CD14-positive monocyte (primary cell): ENCODE measurements at regions not wholly inside any gene's neighbourhood (a gene's known extent, or its start where the extent isn't known, plus 50 kb on each side); places are given as distances from the start of the nearest gene placed in this dataset.

Experiments used
- DNase-seq, 3 donors: peaks; one replicate each; pipeline ENCODE4 v3.0.0-alpha.2; 2011 to 2022
- H2AFZ ChIP-seq: 2 replicates; pipeline ENCODE4 v1.6.0; 2012; ENCODE audit warnings: mild to moderate bottlenecking, low read depth, low read length, inconsistent platforms; ENCODE audit not compliant: insufficient read depth, poor library complexity, severe bottlenecking
- H3K27ac ChIP-seq, 2 donors: 1 replicate in 1 of 2; 2 replicates in 1 of 2; pipeline ENCODE4 v1.5.1; 2012 to 2013; ENCODE audit warnings: low read length in 2 of 2, control low read depth in 1 of 2, inconsistent platforms in 1 of 2, low read depth in 1 of 2, mild to moderate bottlenecking in 1 of 2
- H3K27me3 ChIP-seq, 2 donors: one replicate each; pipeline versions ENCODE4 v1.6.0 to v1.6.1; 2011 to 2013; ENCODE audit warnings: low read length in 2 of 2; ENCODE audit not compliant: control insufficient read depth in 2 of 2, insufficient read depth in 2 of 2
- H3K36me3 ChIP-seq, 2 donors: replicated peaks in 1 of 2; 1 replicate in 1 of 2; 2 replicates in 1 of 2; pipeline versions ENCODE4 v1.5.1 to v1.6.1; 2012 to 2013; ENCODE audit warnings: low read length in 2 of 2, control low read depth in 1 of 2, inconsistent platforms in 1 of 2, mild to moderate bottlenecking in 1 of 2; ENCODE audit not compliant: insufficient read depth in 2 of 2, control insufficient read depth in 1 of 2
- H3K4me1 ChIP-seq, 2 donors: 1 replicate in 1 of 2; 2 replicates in 1 of 2; pipeline versions ENCODE4 v1.5.1 to v1.6.1; 2012 to 2013; ENCODE audit warnings: low read length in 2 of 2, control low read depth in 1 of 2, inconsistent platforms in 1 of 2, mild to moderate bottlenecking in 1 of 2, moderate library complexity in 1 of 2; ENCODE audit not compliant: insufficient read depth in 2 of 2, control insufficient read depth in 1 of 2
- H3K4me2 ChIP-seq: replicated peaks from 2 replicates; pipeline ENCODE3; 2012; ENCODE audit warnings: low read length, moderate library complexity, mild to moderate bottlenecking; ENCODE audit not compliant: poor library complexity, severe bottlenecking; ENCODE audit errors: extremely low read depth
- H3K4me3 ChIP-seq, 3 experiments: fragments of 200-600 bp in 1 of 3; sonication (generic) in 1 of 3; replicated peaks in 1 of 3; 1 replicate in 2 of 3; 2 replicates in 1 of 3; pipeline ENCODE4 v1.5.1; 2011 to 2013; ENCODE audit warnings: low read length in 3 of 3, mild to moderate bottlenecking in 3 of 3, control low read depth in 2 of 3, low read depth in 2 of 3, inconsistent platforms in 1 of 3, moderate library complexity in 1 of 3
- H3K79me2 ChIP-seq: 2 replicates; pipeline ENCODE4 v1.6.0; 2012; ENCODE audit warnings: mild to moderate bottlenecking, control low read depth, inconsistent platforms, low read length, moderate library complexity; ENCODE audit not compliant: insufficient read depth
- H3K9ac ChIP-seq: 2 replicates; pipeline ENCODE4 v1.6.0; 2017; ENCODE audit warnings: low read length, mild to moderate bottlenecking; ENCODE audit not compliant: insufficient read depth, poor library complexity, severe bottlenecking
- H3K9me3 ChIP-seq, 2 donors: replicated peaks in 1 of 2; 1 replicate in 1 of 2; 2 replicates in 1 of 2; pipeline versions ENCODE4 v1.5.1 to v1.6.1; 2012 to 2013; ENCODE audit warnings: low read length in 2 of 2, control low read depth in 1 of 2; ENCODE audit not compliant: control insufficient read depth in 1 of 2, insufficient read depth in 1 of 2
- H4K20me1 ChIP-seq: 2 replicates; pipeline ENCODE4 v1.6.0; 2012; ENCODE audit warnings: mild to moderate bottlenecking, low read length, control low read depth, moderate library complexity; ENCODE audit not compliant: insufficient read depth
- H3K27ac Mint-ChIP-seq, 7 donors: one replicate each; pipeline ENCODE4 v1.8.0; 2020; ENCODE audit warnings: mild to moderate bottlenecking in 7 of 7, mixed read lengths in 7 of 7, moderate library complexity in 6 of 7, inconsistent platforms in 2 of 7
- H3K27me3 Mint-ChIP-seq, 3 donors: one replicate each; pipeline ENCODE4 v1.8.0; 2021 to 2022; ENCODE audit warnings: low read depth in 3 of 3, mild to moderate bottlenecking in 3 of 3, mixed read lengths in 3 of 3, moderate library complexity in 3 of 3, inconsistent platforms in 1 of 3
- H3K36me3 Mint-ChIP-seq, 2 donors: one replicate each; pipeline ENCODE4 v1.8.0; 2020; ENCODE audit warnings: mixed read lengths in 2 of 2, inconsistent platforms in 1 of 2, mild to moderate bottlenecking in 1 of 2
- H3K4me1 Mint-ChIP-seq: one replicate; pipeline ENCODE4 v1.8.0; 2020; ENCODE audit warnings: mild to moderate bottlenecking, mixed read lengths
- H3K4me3 Mint-ChIP-seq, 2 donors: one replicate each; pipeline ENCODE4 v1.8.0; 2020; ENCODE audit warnings: mild to moderate bottlenecking in 2 of 2, mixed read lengths in 2 of 2, moderate library complexity in 1 of 2
- H3K9me3 Mint-ChIP-seq, 7 donors: one replicate each; pipeline ENCODE4 v1.8.0; 2020 to 2022; ENCODE audit warnings: mixed read lengths in 7 of 7, mild to moderate bottlenecking in 6 of 7, moderate library complexity in 6 of 7, inconsistent platforms in 2 of 7
- CTCF ChIP-seq: fragments of 200-600 bp; IDR thresholded peaks from one replicate; pipeline ENCODE4 v1.8.0; 2022; ENCODE audit warnings: antibody characterized with exemption, mild to moderate bottlenecking
- WGBS: methylation state at CpG from one replicate; pipeline ENCODE4 v1.1.5; 2013; ENCODE audit warnings: missing lambda C conversion rate; ENCODE audit not compliant: insufficient coverage; 5-methylcytosine and 5-hydroxymethylcytosine counted together
- intact Hi-C, 2 donors: fragments of 100-400 bp; cut with micrococcal nuclease; formaldehyde crosslinking; loops; one replicate each; pipeline versions ENCODE4 v1.15.0 to v1.15.1; 2023

- Histone ChIP-seq H3K9me3 (no peaks in the 10 kb centered on the region), H3K36me3 (no peaks in the 10 kb centered on the region), H3K79me2 (no peaks in the 10 kb centered on the region), H3K4me1 (no peaks in the 10 kb centered on the region), H3K4me3 (no peak overlapping the region), H3K27ac (no peak overlapping the region), H3K4me2 (no peak overlapping the region), H2AFZ (no peak overlapping the region), H4K20me1 (no peaks in the 10 kb centered on the region), H3K9ac (no peak overlapping the region), H3K27me3 (no peaks in the 10 kb centered on the region)
- peaks cover 0 to 3% (median 0%) of the 10 kb centered on the region in 7 donors for H3K9me3 Mint-ChIP-seq
- H3K4me3 Mint-ChIP-seq, result no peak overlapping the region
- H3K27me3 Mint-ChIP-seq, result peaks cover 0 to 4% (median 1%) of the 10 kb centered on the region in 3 donors
- no peak for DNase-seq
- H3K4me1 Mint-ChIP-seq, result no peaks in the 10 kb centered on the region
- no peaks in the 10 kb centered on the region for H3K36me3 Mint-ChIP-seq
- WGBS, result 99% methylated on average over 9 of the region's 11 CpGs
- TF ChIP-seq CTCF, result no peak
- intact Hi-C loops, result no loop called here
- H3K27ac Mint-ChIP-seq, result peak overlapping the region in 1 of 7 donors; percentile 3
These were observed 96.4 kb downstream of the TMEM170B start for GRCh38 chr6:11633741-11634509.

DNA sequence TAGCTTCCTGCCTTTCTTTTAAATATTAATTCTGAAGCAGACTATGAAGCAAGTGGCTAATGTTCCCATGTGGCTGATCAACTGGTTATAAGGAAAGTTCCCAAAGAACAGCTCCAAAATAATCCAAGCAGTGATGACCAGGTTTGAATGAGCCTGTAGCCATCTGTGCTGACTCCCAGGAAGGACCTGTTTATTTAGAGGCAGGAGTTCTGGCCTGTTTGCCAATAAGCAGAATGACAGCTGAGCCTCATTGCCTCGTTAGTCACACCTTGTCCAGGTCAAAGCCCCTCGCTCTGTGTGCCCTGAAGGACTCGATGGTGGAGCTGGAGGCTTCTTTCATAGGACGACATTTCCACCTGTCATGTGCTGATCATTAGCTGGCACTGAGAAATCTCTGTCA, 97.4 kb downstream of the TMEM170B start:
- Histone ChIP-seq H3K4me2 (no peak overlapping the region), H2AFZ (no peak overlapping the region), H3K9ac (no peak overlapping the region), H3K27me3 (no peaks in the 10 kb centered on the region), H3K4me1 (no peaks in the 10 kb centered on the region), H3K79me2 (no peaks in the 10 kb centered on the region), H3K4me3 (no peak overlapping the region), H3K36me3 (no peaks in the 10 kb centered on the region), H3K27ac (no peak overlapping the region), H4K20me1 (no peaks in the 10 kb centered on the region), H3K9me3 (no peaks in the 10 kb centered on the region)
- no peaks in the 10 kb centered on the region for H3K4me1 Mint-ChIP-seq
- no peak overlapping the region for H3K4me3 Mint-ChIP-seq
- H3K9me3 Mint-ChIP-seq, result no peaks in the 10 kb centered on the region
- no peak overlapping the region for H3K27ac Mint-ChIP-seq
- intact Hi-C loops, result no loop called here
- WGBS, result no CpG with 5 or more reads among the region's 4 CpGs
- peaks cover 0 to 2% (median 1%) of the 10 kb centered on the region in 3 donors for H3K27me3 Mint-ChIP-seq
- no peak for TF ChIP-seq CTCF
- no peaks in the 10 kb centered on the region for H3K36me3 Mint-ChIP-seq
- no peak for DNase-seq
